SK-N-SH (cell line): ENCODE measurements at regions not wholly inside any gene's neighbourhood (a gene's known extent, or its start where the extent isn't known, plus 50 kb on each side); places are given as distances from the start of the nearest gene placed in this dataset.
A peak's percentile ranks its signal among the peaks of the same experiment; 100 is the strongest.

Experiments used
- CTCF ChIA-PET: fragments of 300-600, 350-600 bp; formaldehyde crosslinking; extraction: SDS; loops from one replicate; lab custom pipeline; 2021; lab: Yijun Ruan, JAX
- POLR2A ChIA-PET: fragments of 350-600 bp; sonication (Branson Sonifier 250); formaldehyde crosslinking; extraction: SDS; loops from one replicate; lab custom pipeline; 2020; ENCODE audit warnings: antibody characterized with exemption, inconsistent platforms; lab: Yijun Ruan, JAX
- DNase-seq: peaks from one replicate; pipeline ENCODE4 v3.0.0; 2012
- H2AFZ ChIP-seq: fragments of 200-600 bp; sonication (generic); 2 replicates; pipeline ENCODE4 v1.8.1; 2016; ENCODE audit warnings: antibody characterized with exemption, mild to moderate bottlenecking, low read depth
- H3F3A ChIP-seq: fragments of 200-600 bp; sonication (generic); replicated peaks from 2 replicates; pipeline ENCODE3; 2016; ENCODE audit warnings: antibody characterized with exemption, mild to moderate bottlenecking; ENCODE audit not compliant: insufficient read depth
- H3K27ac ChIP-seq, 2 experiments: fragments of 200-500 bp in 1 of 2; fragments of 200-600 bp in 1 of 2; sonication (Bioruptor generic) in 1 of 2; sonication (generic), shearing (Covaris generic) in 1 of 2; 2 replicates each; pipeline versions ENCODE4 v1.5.1 to v1.6.1; 2014 to 2016; ENCODE audit warnings: low read depth in 2 of 2, inconsistent platforms in 1 of 2, low read length in 1 of 2, mild to moderate bottlenecking in 1 of 2, mixed read lengths in 1 of 2
- H3K27me3 ChIP-seq: fragments of 200-600 bp; sonication (generic), shearing (Covaris generic); 2 replicates; pipeline ENCODE4 v1.6.1; 2016; ENCODE audit warnings: mixed run types; ENCODE audit not compliant: insufficient read depth
- H3K36me3 ChIP-seq, 2 experiments: fragments of 200-500 bp in 1 of 2; fragments of 200-600 bp in 1 of 2; sonication (Bioruptor generic) in 1 of 2; sonication (generic) in 1 of 2; replicated peaks in 1 of 2; 2 replicates each; pipeline versions ENCODE3 to v1.5.1; 2014 to 2016; ENCODE audit warnings: low read length in 1 of 2, mild to moderate bottlenecking in 1 of 2; ENCODE audit not compliant: insufficient read depth in 2 of 2, control insufficient read depth in 1 of 2
- H3K4me1 ChIP-seq, 2 experiments: fragments of 200-500 bp in 1 of 2; fragments of 200-600 bp in 1 of 2; sonication (Bioruptor generic) in 1 of 2; sonication (generic), shearing (Covaris generic) in 1 of 2; 2 replicates each; pipeline versions ENCODE4 v1.5.1 to v1.6.1; 2014 to 2016; ENCODE audit warnings: low read depth in 1 of 2, low read length in 1 of 2, mixed run types in 1 of 2; ENCODE audit not compliant: insufficient read depth in 2 of 2, control insufficient read depth in 1 of 2
- H3K4me2 ChIP-seq: fragments of 200-600 bp; sonication (generic), shearing (Covaris generic); 2 replicates; pipeline ENCODE4 v1.6.1; 2017; ENCODE audit warnings: mixed run types
- H3K4me3 ChIP-seq, 2 experiments: fragments of 200-500 bp in 1 of 2; fragments of 200-600 bp in 1 of 2; sonication (Bioruptor generic) in 1 of 2; sonication (generic), shearing (Covaris generic) in 1 of 2; 2 replicates each; pipeline versions ENCODE4 v1.5.1 to v1.8.1; 2014 to 2016; ENCODE audit warnings: low read depth in 2 of 2, inconsistent platforms in 1 of 2, low read length in 1 of 2, mild to moderate bottlenecking in 1 of 2, mixed read lengths in 1 of 2, moderate library complexity in 1 of 2
- H3K79me2 ChIP-seq: fragments of 200-600 bp; sonication (generic); 2 replicates; pipeline ENCODE4 v1.8.1; 2017; ENCODE audit warnings: mild to moderate bottlenecking; ENCODE audit not compliant: insufficient read depth
- H3K9ac ChIP-seq: fragments of 200-600 bp; sonication (generic); 2 replicates; pipeline ENCODE4 v1.6.1; 2017; ENCODE audit warnings: mixed run types
- H3K9me2 ChIP-seq: fragments of 200-600 bp; sonication (generic); 2 replicates; pipeline ENCODE4 v1.6.1; 2017; ENCODE audit warnings: mixed run types
- H3K9me3 ChIP-seq: fragments of 200-600 bp; sonication (generic); 2 replicates; pipeline ENCODE4 v1.6.1; 2017; ENCODE audit warnings: mixed run types, mild to moderate bottlenecking, moderate library complexity
- H4K20me1 ChIP-seq: fragments of 200-600 bp; sonication (generic); 2 replicates; pipeline ENCODE4 v1.6.1; 2017; ENCODE audit warnings: mild to moderate bottlenecking, mixed run types; ENCODE audit not compliant: insufficient read depth
- CHD2 ChIP-seq: fragments of 150-350 bp; IDR thresholded peaks from 2 replicates; pipeline ENCODE4 v1.6.1; 2018; ENCODE audit warnings: low read length; ENCODE audit not compliant: partially characterized antibody
- ELF1 ChIP-seq: IDR thresholded peaks from 2 replicates; pipeline ENCODE4 v1.4.0; 2012
- EP300 ChIP-seq, 2 experiments: IDR thresholded peaks; 2 replicates each; pipeline versions ENCODE4 v1.4.0 to v1.6.1; 2012; ENCODE audit warnings: borderline replicate concordance in 1 of 2, low read depth in 1 of 2, low read length in 1 of 2
- GATA2 ChIP-seq: sonication (generic); formaldehyde crosslinking; IDR thresholded peaks from 2 replicates; pipeline ENCODE4 v1.5.0; 2020; ENCODE audit warnings: mild to moderate bottlenecking, missing genetic modification reagents
- MEF2A ChIP-seq: IDR thresholded peaks from 2 replicates; pipeline ENCODE4 v1.4.0; 2012; ENCODE audit warnings: low read depth, borderline replicate concordance
- RAD21 ChIP-seq: IDR thresholded peaks from 2 replicates; pipeline ENCODE4 v1.6.1; 2012; ENCODE audit warnings: mild to moderate bottlenecking, low read length
- WGBS: methylation state at CpG from one replicate; pipeline ENCODE4 v1.1.6; 2017; ENCODE audit warnings: low lambda C conversion rate; 5-methylcytosine and 5-hydroxymethylcytosine counted together
- TF ChIP-seq, protein P1 (sequence below): IDR thresholded peaks from 2 replicates; pipeline ENCODE4 v1.6.1; 2012; ENCODE audit warnings: mild to moderate bottlenecking, low read depth, low read length, moderate library complexity
- TF ChIP-seq, protein P2 (sequence below): fragments of 200-600 bp; sonication (generic); IDR thresholded peaks from 2 replicates; pipeline ENCODE4 v1.6.1; 2017; ENCODE audit warnings: antibody characterized with exemption, mild to moderate bottlenecking, moderate library complexity
- TF ChIP-seq, protein P3 (sequence below): fragments of 150-350 bp; IDR thresholded peaks from 2 replicates; pipeline ENCODE4 v1.6.1; 2017; ENCODE audit warnings: antibody characterized with exemption, low read length, low read depth, borderline replicate concordance

DNA sequence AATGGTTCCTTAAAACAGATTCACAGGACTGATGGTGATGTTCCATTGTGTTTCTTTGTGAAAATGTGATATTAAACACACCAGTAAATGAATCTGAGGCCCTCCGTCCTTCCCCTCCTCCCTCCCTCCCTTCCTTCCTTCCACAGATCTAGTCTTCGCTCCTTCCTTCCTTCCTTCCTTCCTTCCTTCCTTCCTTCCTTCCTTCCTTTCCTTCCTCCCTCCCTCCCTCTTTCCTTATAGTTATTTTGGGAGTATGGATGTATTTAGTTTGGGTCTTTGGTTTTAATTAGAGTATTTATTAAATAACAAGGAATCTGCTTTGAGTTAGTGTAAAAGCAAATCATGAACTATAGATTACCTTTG lies 410.8 kb downstream of the PCNX1 start (continued):
- TF ChIP-seq EP300 (IDR thresholded peaks at IDR 0.05; ENCODE audit: borderline replicate concordance in 1 of 2, low read depth in 1 of 2, low read length in 1 of 2) (no peak), CHD2 (no peak)
- TF ChIP-seq, protein P1, sequence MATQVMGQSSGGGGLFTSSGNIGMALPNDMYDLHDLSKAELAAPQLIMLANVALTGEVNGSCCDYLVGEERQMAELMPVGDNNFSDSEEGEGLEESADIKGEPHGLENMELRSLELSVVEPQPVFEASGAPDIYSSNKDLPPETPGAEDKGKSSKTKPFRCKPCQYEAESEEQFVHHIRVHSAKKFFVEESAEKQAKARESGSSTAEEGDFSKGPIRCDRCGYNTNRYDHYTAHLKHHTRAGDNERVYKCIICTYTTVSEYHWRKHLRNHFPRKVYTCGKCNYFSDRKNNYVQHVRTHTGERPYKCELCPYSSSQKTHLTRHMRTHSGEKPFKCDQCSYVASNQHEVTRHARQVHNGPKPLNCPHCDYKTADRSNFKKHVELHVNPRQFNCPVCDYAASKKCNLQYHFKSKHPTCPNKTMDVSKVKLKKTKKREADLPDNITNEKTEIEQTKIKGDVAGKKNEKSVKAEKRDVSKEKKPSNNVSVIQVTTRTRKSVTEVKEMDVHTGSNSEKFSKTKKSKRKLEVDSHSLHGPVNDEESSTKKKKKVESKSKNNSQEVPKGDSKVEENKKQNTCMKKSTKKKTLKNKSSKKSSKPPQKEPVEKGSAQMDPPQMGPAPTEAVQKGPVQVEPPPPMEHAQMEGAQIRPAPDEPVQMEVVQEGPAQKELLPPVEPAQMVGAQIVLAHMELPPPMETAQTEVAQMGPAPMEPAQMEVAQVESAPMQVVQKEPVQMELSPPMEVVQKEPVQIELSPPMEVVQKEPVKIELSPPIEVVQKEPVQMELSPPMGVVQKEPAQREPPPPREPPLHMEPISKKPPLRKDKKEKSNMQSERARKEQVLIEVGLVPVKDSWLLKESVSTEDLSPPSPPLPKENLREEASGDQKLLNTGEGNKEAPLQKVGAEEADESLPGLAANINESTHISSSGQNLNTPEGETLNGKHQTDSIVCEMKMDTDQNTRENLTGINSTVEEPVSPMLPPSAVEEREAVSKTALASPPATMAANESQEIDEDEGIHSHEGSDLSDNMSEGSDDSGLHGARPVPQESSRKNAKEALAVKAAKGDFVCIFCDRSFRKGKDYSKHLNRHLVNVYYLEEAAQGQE, result no peak

DNA sequence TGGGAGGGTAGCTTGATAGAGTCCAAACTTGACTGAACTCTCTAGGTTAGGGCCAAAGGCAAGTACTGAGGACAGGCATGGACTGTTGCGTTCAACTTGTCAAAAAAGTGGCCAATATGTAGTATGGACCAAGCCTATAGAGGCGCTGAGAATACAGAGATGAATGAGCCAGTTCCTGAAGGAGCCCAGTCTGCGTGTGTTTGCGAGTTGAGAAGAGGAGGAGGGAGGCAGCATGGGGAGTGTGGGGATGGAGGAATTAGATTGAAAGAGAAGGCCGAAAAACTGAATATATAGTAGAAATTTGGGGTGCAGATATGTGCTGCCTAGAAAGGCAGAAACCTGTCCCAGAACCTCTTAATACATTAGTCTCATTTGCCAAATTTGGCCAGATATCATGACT lies 412.4 kb downstream of the PCNX1 start:
- H3K4me3 ChIP-seq, result peak overlapping the region; percentile 95 to 96
- H4K20me1 ChIP-seq, result no peaks in the 10 kb centered on the region
- H2AFZ ChIP-seq, result peak overlapping the region; percentile 83
- H3K4me2 ChIP-seq, result peak overlapping the region; percentile 87
- no peaks in the 10 kb centered on the region for H3K36me3 ChIP-seq
- POLR2A ChIA-PET, result no interaction called here
- H3K9ac ChIP-seq, result peak overlapping the region; percentile 93
- peak; percentile 22 for DNase-seq
- H3K79me2 ChIP-seq, result peaks cover 38% of the 10 kb centered on the region
- no peaks in the 10 kb centered on the region for H3K9me2 ChIP-seq
- peaks cover 9 to 15% of the 10 kb centered on the region in 2 experiments; a peak in 3 of 4 replicates for H3K4me1 ChIP-seq
- H3K27ac ChIP-seq, result peak overlapping the region; percentile 71 to 79
- 6% methylated on average over 5 of the region's 5 CpGs for WGBS
- no peaks in the 10 kb centered on the region for H3K27me3 ChIP-seq
- no peaks in the 10 kb centered on the region for H3K9me3 ChIP-seq
- CTCF ChIA-PET, result interaction anchor here (1.0 to 4.6 kb wide), 2 partner anchors 180 to 435 kb away, joined by 3 to 42 read pairs; no protein-coding TSS in a partner anchor
- TF ChIP-seq, protein P2, sequence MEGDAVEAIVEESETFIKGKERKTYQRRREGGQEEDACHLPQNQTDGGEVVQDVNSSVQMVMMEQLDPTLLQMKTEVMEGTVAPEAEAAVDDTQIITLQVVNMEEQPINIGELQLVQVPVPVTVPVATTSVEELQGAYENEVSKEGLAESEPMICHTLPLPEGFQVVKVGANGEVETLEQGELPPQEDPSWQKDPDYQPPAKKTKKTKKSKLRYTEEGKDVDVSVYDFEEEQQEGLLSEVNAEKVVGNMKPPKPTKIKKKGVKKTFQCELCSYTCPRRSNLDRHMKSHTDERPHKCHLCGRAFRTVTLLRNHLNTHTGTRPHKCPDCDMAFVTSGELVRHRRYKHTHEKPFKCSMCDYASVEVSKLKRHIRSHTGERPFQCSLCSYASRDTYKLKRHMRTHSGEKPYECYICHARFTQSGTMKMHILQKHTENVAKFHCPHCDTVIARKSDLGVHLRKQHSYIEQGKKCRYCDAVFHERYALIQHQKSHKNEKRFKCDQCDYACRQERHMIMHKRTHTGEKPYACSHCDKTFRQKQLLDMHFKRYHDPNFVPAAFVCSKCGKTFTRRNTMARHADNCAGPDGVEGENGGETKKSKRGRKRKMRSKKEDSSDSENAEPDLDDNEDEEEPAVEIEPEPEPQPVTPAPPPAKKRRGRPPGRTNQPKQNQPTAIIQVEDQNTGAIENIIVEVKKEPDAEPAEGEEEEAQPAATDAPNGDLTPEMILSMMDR, result peak; percentile 18; the same call in 1 of the 2 replicates
- TF ChIP-seq, protein P3, sequence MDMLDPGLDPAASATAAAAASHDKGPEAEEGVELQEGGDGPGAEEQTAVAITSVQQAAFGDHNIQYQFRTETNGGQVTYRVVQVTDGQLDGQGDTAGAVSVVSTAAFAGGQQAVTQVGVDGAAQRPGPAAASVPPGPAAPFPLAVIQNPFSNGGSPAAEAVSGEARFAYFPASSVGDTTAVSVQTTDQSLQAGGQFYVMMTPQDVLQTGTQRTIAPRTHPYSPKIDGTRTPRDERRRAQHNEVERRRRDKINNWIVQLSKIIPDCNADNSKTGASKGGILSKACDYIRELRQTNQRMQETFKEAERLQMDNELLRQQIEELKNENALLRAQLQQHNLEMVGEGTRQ, result no peak
- peak; percentile 11; the same call in 1 of the 2 replicates for TF ChIP-seq RAD21
- no peak for TF ChIP-seq GATA2 (CRISPR knock-in tag)
- TF ChIP-seq ELF1, result no peak
- no peak for TF ChIP-seq MEF2A
- H3F3A ChIP-seq, result peaks cover 14% of the 10 kb centered on the region
